HCT116 (cell line): ENCODE measurements at regions not wholly inside any gene's neighbourhood (a gene's known extent, or its start where the extent isn't known, plus 50 kb on each side); places are given as distances from the start of the nearest gene placed in this dataset.

Experiments
- ATAC-seq: fragments of 200-7000 bp; cut with Tn5 transposase; 2 replicates; pipeline ENCODE4 v1.9.1; 2020; ENCODE audit warnings: mild to moderate bottlenecking, moderate library complexity
- BruUV-seq: library from RNA; stranded (reverse); fragments of 400-500 nt; replicated peaks from 2 replicates; lab custom pipeline; 2021; lab: Mats Ljungman, UMichigan
- CTCF ChIA-PET: fragments of 300-600 bp; sonication (Branson Sonifier 250); formaldehyde crosslinking; loops from one replicate; lab custom pipeline; 2021; ENCODE audit warnings: antibody characterized with exemption; lab: Charles Lee
- POLR2A ChIA-PET: fragments of 300-600, 350-600 bp; sonication (Branson Sonifier 250); formaldehyde crosslinking; loops from one replicate; lab custom pipeline; 2021; ENCODE audit warnings: antibody characterized with exemption; lab: Charles Lee
- RAD21 ChIA-PET, 2 experiments: fragments of 300-600 bp; sonication (Branson Sonifier 250); formaldehyde crosslinking; loops; one replicate each; lab custom pipeline; 2023; ENCODE audit warnings: low total read pairs in 2 of 2; ENCODE audit not compliant: uncharacterized antibody in 2 of 2, unreplicated experiment in 2 of 2, low non-redundant PET in 1 of 2; lab: Charles Lee
- DNase-seq: peaks from one replicate; pipeline ENCODE4 v3.0.0-alpha.2; 2010; ENCODE audit warnings: low read depth, low spot score
- H2AFZ ChIP-seq: fragments of 200-600 bp; shearing (Covaris generic), sonication (generic); 2 replicates; pipeline ENCODE4 v1.6.1; 2017; ENCODE audit warnings: low read depth, mixed run types, mixed read lengths, antibody characterized with exemption, low read length; ENCODE audit not compliant: poor library complexity, severe bottlenecking
- H3K27ac ChIP-seq: 2 replicates; pipeline ENCODE4 v1.5.1; 2012; ENCODE audit warnings: low read depth, low read length
- H3K27me3 ChIP-seq: fragments of 200-600 bp; sonication (generic); 2 replicates; pipeline ENCODE4 v1.6.1; 2016; ENCODE audit warnings: mixed run types, low read length, mixed read lengths; ENCODE audit not compliant: insufficient read depth
- H3K36me3 ChIP-seq, 2 experiments: fragments of 200-500 bp in 1 of 2; fragments of 200-600 bp in 1 of 2; sonication (Bioruptor generic) in 1 of 2; sonication (generic) in 1 of 2; 2 replicates each; pipeline versions ENCODE4 v1.5.1 to v1.6.1; 2014 to 2016; ENCODE audit warnings: low read length in 2 of 2, inconsistent platforms in 1 of 2, mixed read lengths in 1 of 2, mixed run types in 1 of 2; ENCODE audit not compliant: insufficient read depth in 2 of 2, control insufficient read depth in 1 of 2
- H3K4me1 ChIP-seq, 2 experiments: fragments of 200-600 bp in 1 of 2; sonication (generic) in 1 of 2; 2 replicates each; pipeline versions ENCODE4 v1.5.1 to v1.6.1; 2012 to 2017; ENCODE audit warnings: low read length in 2 of 2, inconsistent platforms in 1 of 2, mild to moderate bottlenecking in 1 of 2, mixed read lengths in 1 of 2, mixed run types in 1 of 2, moderate library complexity in 1 of 2; ENCODE audit not compliant: insufficient read depth in 2 of 2, control insufficient read depth in 1 of 2
- H3K4me2 ChIP-seq: fragments of 200-600 bp; sonication (generic); 2 replicates; pipeline ENCODE4 v1.6.1; 2017; ENCODE audit warnings: mixed run types, low read length, mixed read lengths
- H3K4me3 ChIP-seq, 2 experiments: fragments of 200-600 bp in 1 of 2; sonication (generic) in 1 of 2; replicated peaks in 1 of 2; 2 replicates each; pipeline ENCODE4 v1.5.1; 2011 to 2016; ENCODE audit warnings: low read length in 2 of 2, control low read depth in 1 of 2, low read depth in 1 of 2, mild to moderate bottlenecking in 1 of 2, mixed read lengths in 1 of 2, mixed run types in 1 of 2
- H3K79me2 ChIP-seq: fragments of 200-600 bp; sonication (generic); 2 replicates; pipeline ENCODE4 v1.6.1; 2017; ENCODE audit warnings: mild to moderate bottlenecking, mixed run types, low read length, moderate library complexity, mixed read lengths; ENCODE audit not compliant: insufficient read depth
- H3K9ac ChIP-seq: fragments of 200-600 bp; sonication (generic); 2 replicates; pipeline ENCODE4 v1.6.1; 2016; ENCODE audit warnings: low read length, mixed read lengths
- H3K9me2 ChIP-seq: fragments of 200-600 bp; sonication (generic), shearing (Covaris generic); 2 replicates; pipeline ENCODE4 v1.6.1; 2017; ENCODE audit warnings: mixed run types, mild to moderate bottlenecking, moderate library complexity; ENCODE audit not compliant: insufficient read depth
- H3K9me3 ChIP-seq, 2 experiments: fragments of 200-500 bp in 1 of 2; fragments of 200-600 bp in 1 of 2; sonication (Bioruptor generic) in 1 of 2; sonication (generic) in 1 of 2; 2 replicates each; pipeline ENCODE4 v1.6.1; 2014 to 2017; ENCODE audit warnings: low read length in 2 of 2, mixed read lengths in 2 of 2, inconsistent platforms in 1 of 2, low read depth in 1 of 2, mild to moderate bottlenecking in 1 of 2, mixed run types in 1 of 2, moderate library complexity in 1 of 2; ENCODE audit not compliant: control insufficient read depth in 1 of 2, insufficient read depth in 1 of 2
- H4K20me1 ChIP-seq: fragments of 200-600 bp; sonication (generic), shearing (Covaris generic); 2 replicates; pipeline ENCODE4 v1.6.1; 2017; ENCODE audit warnings: mixed run types, mild to moderate bottlenecking, moderate library complexity; ENCODE audit not compliant: insufficient read depth
- CBX3 ChIP-seq: IDR thresholded peaks from 2 replicates; pipeline ENCODE4 v1.6.1; 2012; ENCODE audit warnings: low read depth
- EGR1 ChIP-seq: IDR thresholded peaks from 2 replicates; pipeline ENCODE4 v1.6.1; 2012; ENCODE audit warnings: low read depth
- ELF1 ChIP-seq: IDR thresholded peaks from 2 replicates; pipeline ENCODE4 v1.6.1; 2012; ENCODE audit warnings: low read depth, borderline replicate concordance
- EZH2phosphoT487 ChIP-seq: fragments of 200-600 bp; IDR thresholded peaks from 2 replicates; pipeline ENCODE4 v1.6.1; 2018; ENCODE audit warnings: antibody characterized with exemption, borderline replicate concordance
- JUND ChIP-seq: IDR thresholded peaks from 2 replicates; pipeline ENCODE4 v1.6.1; 2012
- POLR2A ChIP-seq: IDR thresholded peaks from 2 replicates; pipeline ENCODE4 v1.7.0; 2011; ENCODE audit warnings: borderline replicate concordance; ENCODE audit not compliant: insufficient read depth, insufficient read length; ENCODE audit errors: extremely low read depth
- REST ChIP-seq: IDR thresholded peaks from 2 replicates; pipeline ENCODE4 v1.6.1; 2012; ENCODE audit warnings: low read depth
- SIN3A ChIP-seq: IDR thresholded peaks from 2 replicates; pipeline ENCODE4 v1.6.1; 2012; ENCODE audit warnings: low read depth
- SP1 ChIP-seq: IDR thresholded peaks from 2 replicates; pipeline ENCODE4 v1.6.1; 2012; ENCODE audit warnings: low read depth
- SRF ChIP-seq: IDR thresholded peaks from 2 replicates; pipeline ENCODE4 v1.6.1; 2012; ENCODE audit warnings: low read depth
- YY1 ChIP-seq: IDR thresholded peaks from 2 replicates; pipeline ENCODE4 v1.6.1; 2011; ENCODE audit warnings: low read length, low read depth, moderate library complexity, mild to moderate bottlenecking; ENCODE audit not compliant: insufficient replicate concordance; ENCODE audit errors: extremely low read depth
- ZFX ChIP-seq: fragments of 450-650 bp; IDR thresholded peaks from 2 replicates; pipeline ENCODE4 v1.6.1; 2017
- intact Hi-C: fragments of 100-400 bp; cut with micrococcal nuclease; formaldehyde crosslinking; loops from 2 replicates; pipeline ENCODE4 v1.10.0; 2022
- TF ChIP-seq, protein P1 (sequence below): IDR thresholded peaks from 2 replicates; pipeline ENCODE4 v1.6.1; 2012
- TF ChIP-seq, protein P2 (sequence below): IDR thresholded peaks from 2 replicates; pipeline ENCODE4 v1.6.1; 2012
- TF ChIP-seq, protein P3 (sequence below), 3 experiments: fragments of 200-600 bp in 1 of 3; sonication (generic) in 1 of 3; IDR thresholded peaks in 2 of 3; conservative IDR thresholded peaks in 1 of 3; 2 replicates each; pipeline ENCODE4 v1.5.1; 2012 to 2017; ENCODE audit warnings: low read depth in 2 of 3, low read length in 2 of 3, antibody characterized with exemption in 1 of 3, borderline replicate concordance in 1 of 3, control low read depth in 1 of 3, mild to moderate bottlenecking in 1 of 3, mixed read lengths in 1 of 3, mixed run types in 1 of 3, moderate library complexity in 1 of 3; ENCODE audit not compliant: insufficient read depth in 1 of 3

- ChIA-PET RAD21 (no interaction called here), CTCF (no interaction called here), POLR2A (no interaction called here)
- H3K4me3 ChIP-seq, result no peak overlapping the region
- no peaks in the 10 kb centered on the region for H3K79me2 ChIP-seq
- no peak overlapping the region for H3K9ac ChIP-seq
- BruUV-seq, result no TSS peak
- H3K27me3 ChIP-seq, result no peaks in the 10 kb centered on the region; the same call in 1 of the 2 replicates
- DNase-seq (no peak), ATAC-seq (no peak)
- no peaks in the 10 kb centered on the region for H3K9me2 ChIP-seq
- no peak overlapping the region for H3K4me2 ChIP-seq
- no peaks in the 10 kb centered on the region for H3K36me3 ChIP-seq
- H3K27ac ChIP-seq, result no peak overlapping the region
- H2AFZ ChIP-seq, result no peak overlapping the region
- no peaks in the 10 kb centered on the region for H3K4me1 ChIP-seq
- intact Hi-C loops, result no loop called here
- H4K20me1 ChIP-seq, result no peaks in the 10 kb centered on the region
- TF ChIP-seq ELF1, result no peak
- TF ChIP-seq ZFX, result no peak
- TF ChIP-seq JUND, result no peak
- TF ChIP-seq REST, result no peak
- no peak for TF ChIP-seq SP1
- TF ChIP-seq, protein P1, sequence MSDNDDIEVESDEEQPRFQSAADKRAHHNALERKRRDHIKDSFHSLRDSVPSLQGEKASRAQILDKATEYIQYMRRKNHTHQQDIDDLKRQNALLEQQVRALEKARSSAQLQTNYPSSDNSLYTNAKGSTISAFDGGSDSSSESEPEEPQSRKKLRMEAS, result no peak
- TF ChIP-seq CBX3, result no peak
- no peak for TF ChIP-seq SRF
- TF ChIP-seq, protein P2, sequence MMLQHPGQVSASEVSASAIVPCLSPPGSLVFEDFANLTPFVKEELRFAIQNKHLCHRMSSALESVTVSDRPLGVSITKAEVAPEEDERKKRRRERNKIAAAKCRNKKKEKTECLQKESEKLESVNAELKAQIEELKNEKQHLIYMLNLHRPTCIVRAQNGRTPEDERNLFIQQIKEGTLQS, result no peak
- no peak for TF ChIP-seq POLR2A
- TF ChIP-seq YY1, result no peak
- TF ChIP-seq, protein P3, sequence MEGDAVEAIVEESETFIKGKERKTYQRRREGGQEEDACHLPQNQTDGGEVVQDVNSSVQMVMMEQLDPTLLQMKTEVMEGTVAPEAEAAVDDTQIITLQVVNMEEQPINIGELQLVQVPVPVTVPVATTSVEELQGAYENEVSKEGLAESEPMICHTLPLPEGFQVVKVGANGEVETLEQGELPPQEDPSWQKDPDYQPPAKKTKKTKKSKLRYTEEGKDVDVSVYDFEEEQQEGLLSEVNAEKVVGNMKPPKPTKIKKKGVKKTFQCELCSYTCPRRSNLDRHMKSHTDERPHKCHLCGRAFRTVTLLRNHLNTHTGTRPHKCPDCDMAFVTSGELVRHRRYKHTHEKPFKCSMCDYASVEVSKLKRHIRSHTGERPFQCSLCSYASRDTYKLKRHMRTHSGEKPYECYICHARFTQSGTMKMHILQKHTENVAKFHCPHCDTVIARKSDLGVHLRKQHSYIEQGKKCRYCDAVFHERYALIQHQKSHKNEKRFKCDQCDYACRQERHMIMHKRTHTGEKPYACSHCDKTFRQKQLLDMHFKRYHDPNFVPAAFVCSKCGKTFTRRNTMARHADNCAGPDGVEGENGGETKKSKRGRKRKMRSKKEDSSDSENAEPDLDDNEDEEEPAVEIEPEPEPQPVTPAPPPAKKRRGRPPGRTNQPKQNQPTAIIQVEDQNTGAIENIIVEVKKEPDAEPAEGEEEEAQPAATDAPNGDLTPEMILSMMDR (IDR thresholded peaks at IDR 0.05 in 2 of 3, conservative IDR thresholded peaks at IDR 0.05 in 1 of 3; ENCODE audit: borderline replicate concordance in 1 of 3, insufficient read depth in 1 of 3, low read depth in 2 of 3, low read length in 2 of 3), result no peak
- TF ChIP-seq SIN3A, result no peak
- no peak for TF ChIP-seq EZH2phosphoT487
- TF ChIP-seq EGR1, result no peak
- no peaks in the 10 kb centered on the region for H3K9me3 ChIP-seq
Observed at GRCh38 chr11:33575311-33575710, 125.3 kb downstream of the C11orf91 start.
